Adrenal gland (tissue), 9 donors: ENCODE measurements at regions not wholly inside any gene's neighbourhood (a gene's known extent, or its start where the extent isn't known, plus 50 kb on each side); places are given as distances from the start of the nearest gene placed in this dataset.
"Not testable (repeated sequence)": the region's sequence is repeated elsewhere in the genome, so short reads cannot be mapped to it uniquely, and the experiment has no call there.

Experiments
- DNase-seq, 7 donors: peaks; one replicate each; pipeline ENCODE4 v3.0.0-alpha.2; 2019 to 2020
- H3K27ac ChIP-seq, 5 donors: fragments of 200-600 bp; sonication (generic) in 4 of 5; 1 replicate in 3 of 5; 2 replicates in 2 of 5; pipeline versions ENCODE4 v1.5.1 to v1.8.0; 2016 to 2020; ENCODE audit warnings: mild to moderate bottlenecking in 1 of 5
- H3K27me3 ChIP-seq: fragments of 200-600 bp; 2 replicates; pipeline ENCODE4 v1.8.0; 2021
- H3K36me3 ChIP-seq, 2 donors: fragments of 200-600 bp; replicated peaks in 1 of 2; 1 replicate in 1 of 2; 2 replicates in 1 of 2; pipeline versions ENCODE4 v1.5.1 to v1.8.0; 2018 to 2022
- H3K4me1 ChIP-seq, 2 donors: fragments of 200-600 bp; replicated peaks in 1 of 2; 1 replicate in 1 of 2; 2 replicates in 1 of 2; pipeline versions ENCODE4 v1.5.1 to v1.8.0; 2018 to 2021
- H3K4me3 ChIP-seq, 4 donors: fragments of 200-600 bp; sonication (generic) in 3 of 4; one replicate each; pipeline ENCODE4 v1.5.1; 2016 to 2018
- H3K9me3 ChIP-seq, 3 donors: fragments of 200-600 bp; sonication (generic) in 1 of 3; replicated peaks in 1 of 3; 1 replicate in 2 of 3; 2 replicates in 1 of 3; pipeline versions ENCODE4 v1.5.1 to v1.8.0; 2016 to 2021
- POLR2A ChIP-seq, 2 donors: fragments of 450-650 bp; IDR thresholded peaks; one replicate each; pipeline ENCODE4 v1.6.1; 2017; ENCODE audit warnings: antibody characterized with exemption in 2 of 2, mild to moderate bottlenecking in 2 of 2, moderate library complexity in 1 of 2
- WGBS, 4 donors: extraction: QIAGEN DNeasy Blood & Tissue Kit in 2 of 4; methylation state at CpG; one replicate each; pipeline versions ENCODE4 v1.1.5 to v1.1.7; 2013 to 2017; 5-methylcytosine and 5-hydroxymethylcytosine counted together
- intact Hi-C, 2 donors: fragments of 100-400 bp; cut with DNase I; formaldehyde crosslinking; loops; one replicate each; pipeline versions ENCODE4 v1.14.1 to v1.15.0; 2022 to 2023
- TF ChIP-seq, protein P1 (sequence below), 6 experiments: fragments of 450-650 bp in 4 of 6; fragments of 200-600 bp in 2 of 6; sonication (generic) in 1 of 6; IDR thresholded peaks; 1 replicate in 5 of 6; 2 replicates in 1 of 6; pipeline versions ENCODE4 v1.5.1 to v1.8.0; 2016 to 2021; ENCODE audit warnings: antibody characterized with exemption in 6 of 6, mild to moderate bottlenecking in 2 of 6, moderate library complexity in 1 of 6
- donor health status: healthy with polysubstance abuse.
- donor health status: Bipolar disorder and iron deficiency.
- donor health status: DM: yes; HTN: yes; CAD: no.
- donor health status: DM: no; HTN: no; CAD: no.
- donor health status: DM: no; HTN: no; CAD: no.

DNA sequence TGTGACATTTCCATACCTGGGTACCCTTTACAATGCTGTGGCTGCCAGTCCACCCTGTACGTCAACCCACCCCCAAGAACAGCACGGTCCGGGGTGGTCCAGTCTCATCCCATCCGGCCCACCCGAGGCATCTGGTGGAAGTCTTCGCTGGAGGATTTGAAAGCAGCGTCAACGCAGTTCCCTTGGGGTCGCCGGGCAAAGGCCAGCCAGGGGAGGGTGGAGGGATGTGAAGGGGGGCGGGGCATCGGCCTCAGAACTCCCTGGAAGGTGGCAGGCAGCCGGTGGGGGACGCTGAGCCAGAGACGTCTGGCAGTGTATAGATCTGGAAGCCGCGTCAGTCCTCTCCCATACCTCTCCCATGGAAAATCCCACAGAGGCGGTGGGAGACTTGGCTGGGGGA lies 1944.0 kb upstream of the DEFB115 start:
- H3K4me1 ChIP-seq: no peaks in the 10 kb centered on the region
- 65 to 77% (median 75%) methylated on average over 18 of the region's 18 CpGs for WGBS, 4 donors
- no peak for DNase-seq
- no peaks in the 10 kb centered on the region for H3K27me3 ChIP-seq
- no peaks in the 10 kb centered on the region for H3K36me3 ChIP-seq
- H3K27ac ChIP-seq: no peak overlapping the region
- no peak for TF ChIP-seq POLR2A (IDR thresholded peaks at IDR 0.05)
- TF ChIP-seq, protein P1, sequence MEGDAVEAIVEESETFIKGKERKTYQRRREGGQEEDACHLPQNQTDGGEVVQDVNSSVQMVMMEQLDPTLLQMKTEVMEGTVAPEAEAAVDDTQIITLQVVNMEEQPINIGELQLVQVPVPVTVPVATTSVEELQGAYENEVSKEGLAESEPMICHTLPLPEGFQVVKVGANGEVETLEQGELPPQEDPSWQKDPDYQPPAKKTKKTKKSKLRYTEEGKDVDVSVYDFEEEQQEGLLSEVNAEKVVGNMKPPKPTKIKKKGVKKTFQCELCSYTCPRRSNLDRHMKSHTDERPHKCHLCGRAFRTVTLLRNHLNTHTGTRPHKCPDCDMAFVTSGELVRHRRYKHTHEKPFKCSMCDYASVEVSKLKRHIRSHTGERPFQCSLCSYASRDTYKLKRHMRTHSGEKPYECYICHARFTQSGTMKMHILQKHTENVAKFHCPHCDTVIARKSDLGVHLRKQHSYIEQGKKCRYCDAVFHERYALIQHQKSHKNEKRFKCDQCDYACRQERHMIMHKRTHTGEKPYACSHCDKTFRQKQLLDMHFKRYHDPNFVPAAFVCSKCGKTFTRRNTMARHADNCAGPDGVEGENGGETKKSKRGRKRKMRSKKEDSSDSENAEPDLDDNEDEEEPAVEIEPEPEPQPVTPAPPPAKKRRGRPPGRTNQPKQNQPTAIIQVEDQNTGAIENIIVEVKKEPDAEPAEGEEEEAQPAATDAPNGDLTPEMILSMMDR (IDR thresholded peaks at IDR 0.05): no peak
- intact Hi-C loops: no loop called here
- no peaks in the 10 kb centered on the region for H3K9me3 ChIP-seq
- H3K4me3 ChIP-seq: no peak overlapping the region

DNA sequence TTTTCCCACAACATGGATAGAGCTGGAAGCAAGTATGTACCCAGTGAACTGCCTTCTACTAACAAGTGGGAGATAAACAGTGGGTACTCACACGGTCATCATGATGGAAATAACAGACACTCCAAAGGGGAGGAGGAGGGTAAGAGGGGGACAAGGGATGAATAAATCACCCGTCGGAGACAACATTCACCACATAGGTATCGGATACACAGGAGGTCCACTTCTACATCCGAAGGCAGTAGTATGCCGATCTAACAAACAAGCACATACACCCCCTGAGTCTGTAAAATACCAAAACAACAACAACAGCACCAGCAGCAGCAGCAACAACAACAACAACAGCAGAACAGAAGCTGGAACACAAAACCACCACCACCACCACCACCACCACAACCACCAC lies 1943.2 kb upstream of the DEFB115 start:
- no peaks in the 10 kb centered on the region for H3K4me1 ChIP-seq
- no peaks in the 10 kb centered on the region for H3K9me3 ChIP-seq
- H3K27ac ChIP-seq: no peak overlapping the region
- H3K36me3 ChIP-seq: no peaks in the 10 kb centered on the region
- no peak overlapping the region for H3K4me3 ChIP-seq
- DNase-seq: no peak
- 75 to 86% (median 80%) methylated on average over 6 of the region's 6 CpGs for WGBS, 4 donors
- intact Hi-C loops: no loop called here
- TF ChIP-seq, protein P1 (IDR thresholded peaks at IDR 0.05): no peak
- no peak for TF ChIP-seq POLR2A (IDR thresholded peaks at IDR 0.05)
- H3K27me3 ChIP-seq: no peaks in the 10 kb centered on the region

DNA sequence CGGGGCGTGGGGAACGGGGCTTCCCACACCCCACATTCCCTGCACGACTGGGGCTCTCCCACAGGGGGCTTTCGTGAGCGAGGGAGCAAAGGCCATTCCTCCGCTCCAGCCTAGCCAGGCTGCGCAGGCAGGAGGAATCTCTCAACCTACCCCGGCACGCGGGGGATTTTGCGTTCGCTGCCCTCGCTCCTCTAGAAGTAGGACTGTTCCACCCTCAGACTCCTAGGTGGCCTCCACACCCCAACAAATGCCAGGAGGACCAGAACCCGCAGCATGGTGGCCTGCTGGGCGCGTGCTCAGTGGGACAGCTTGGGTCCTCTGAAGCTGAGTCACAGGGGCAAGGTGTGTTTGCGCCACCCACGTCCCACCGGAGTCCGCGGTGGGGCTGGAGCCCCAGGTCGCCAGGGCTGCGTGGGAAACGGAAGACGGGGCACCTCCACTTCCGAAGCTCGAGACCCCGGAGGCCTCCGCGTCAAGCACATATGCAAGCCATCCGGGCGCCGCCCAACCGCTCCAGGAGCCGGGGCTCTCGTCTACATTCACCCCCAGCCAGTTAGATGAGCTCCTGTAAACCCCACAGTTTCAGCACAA lies 1938.5 kb upstream of the DEFB115 start:
- Histone ChIP-seq H3K4me1 (no peaks in the 10 kb centered on the region), H3K9me3 (no peaks in the 10 kb centered on the region), H3K36me3 (no peaks in the 10 kb centered on the region), H3K27me3 (no peaks in the 10 kb centered on the region), H3K4me3 (no peak overlapping the region), H3K27ac (no peak overlapping the region)
- peak in 1 of 7 donors; percentile 13 for DNase-seq
- intact Hi-C loops: no loop called here
- TF ChIP-seq, protein P1 (IDR thresholded peaks at IDR 0.05): no peak
- no peak for TF ChIP-seq POLR2A (IDR thresholded peaks at IDR 0.05)
- WGBS, 4 donors: 44 to 85% (median 64%) methylated on average over 32 to 37 of the region's 37 CpGs

DNA sequence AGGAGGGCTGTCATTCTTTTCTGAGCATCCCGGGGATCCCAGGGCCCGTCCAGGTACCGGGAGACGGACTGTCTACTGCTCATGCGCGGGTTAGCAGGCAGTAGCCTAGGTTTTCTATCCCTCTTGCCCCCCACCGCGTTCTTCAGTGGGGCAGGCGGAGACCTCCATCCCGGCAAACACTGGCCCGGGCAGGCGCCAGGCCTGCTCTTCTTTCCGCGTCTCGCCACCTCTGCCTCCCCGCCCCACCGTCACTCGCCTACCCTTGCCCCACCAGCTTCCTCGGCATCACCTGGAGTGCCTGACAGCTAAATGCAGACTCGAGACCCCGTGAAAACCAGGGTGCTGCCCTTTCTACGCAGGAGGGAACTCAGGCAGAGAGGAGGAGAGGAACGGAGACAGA lies 1937.7 kb upstream of the DEFB115 start:
- Histone ChIP-seq H3K36me3 (no peaks in the 10 kb centered on the region), H3K4me1 (no peaks in the 10 kb centered on the region), H3K27ac (no peak overlapping the region), H3K9me3 (no peaks in the 10 kb centered on the region), H3K4me3 (no peak overlapping the region), H3K27me3 (no peaks in the 10 kb centered on the region)
- no peak for DNase-seq
- no peak for TF ChIP-seq POLR2A (IDR thresholded peaks at IDR 0.05)
- TF ChIP-seq, protein P1 (IDR thresholded peaks at IDR 0.05): no peak
- intact Hi-C loops: no loop called here
- 30 to 74% (median 49%) methylated on average over 17 to 23 of the region's 23 CpGs for WGBS, 4 donors

DNA sequence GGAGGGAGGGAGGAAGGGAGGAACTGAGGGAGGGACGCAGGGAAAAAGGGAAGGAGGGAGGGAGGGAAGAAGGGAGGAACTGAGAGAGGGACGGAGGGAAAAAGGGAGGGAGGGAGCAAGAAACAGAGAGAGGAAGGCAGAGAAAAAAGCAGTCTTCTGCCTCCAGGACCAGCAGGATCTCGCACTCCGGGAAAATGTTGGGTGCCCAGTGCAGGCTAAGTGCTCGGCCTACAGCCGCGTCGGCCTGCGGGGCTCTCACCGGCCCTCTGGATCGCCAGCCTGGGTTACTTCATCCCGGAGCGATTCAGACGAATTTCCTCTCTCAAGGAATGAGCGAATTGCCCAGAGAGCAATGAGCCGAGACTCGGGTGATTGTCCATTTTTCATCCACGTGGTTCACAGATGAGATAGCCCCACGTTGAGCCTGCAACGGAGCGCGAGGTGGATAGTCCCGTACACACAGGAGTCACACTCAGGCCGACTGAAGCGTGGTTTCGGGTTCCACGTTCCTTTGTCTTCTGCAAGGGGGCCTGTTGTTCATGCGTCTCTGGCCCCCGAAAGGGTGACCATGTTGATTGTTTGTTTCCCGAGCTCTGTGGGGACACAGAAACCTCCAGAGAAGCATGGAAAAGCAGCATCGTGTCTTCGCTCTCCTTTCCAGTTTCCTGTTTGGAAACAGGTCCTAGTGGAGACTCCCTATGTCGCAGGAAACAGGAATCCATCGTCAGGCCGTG lies 1937.1 kb upstream of the DEFB115 start:
- 24 to 64% (median 37%) methylated on average over 32 to 35 of the region's 35 CpGs for WGBS, 4 donors
- H3K27me3 ChIP-seq, intact Hi-C loops: not testable (repeated sequence)

DNA sequence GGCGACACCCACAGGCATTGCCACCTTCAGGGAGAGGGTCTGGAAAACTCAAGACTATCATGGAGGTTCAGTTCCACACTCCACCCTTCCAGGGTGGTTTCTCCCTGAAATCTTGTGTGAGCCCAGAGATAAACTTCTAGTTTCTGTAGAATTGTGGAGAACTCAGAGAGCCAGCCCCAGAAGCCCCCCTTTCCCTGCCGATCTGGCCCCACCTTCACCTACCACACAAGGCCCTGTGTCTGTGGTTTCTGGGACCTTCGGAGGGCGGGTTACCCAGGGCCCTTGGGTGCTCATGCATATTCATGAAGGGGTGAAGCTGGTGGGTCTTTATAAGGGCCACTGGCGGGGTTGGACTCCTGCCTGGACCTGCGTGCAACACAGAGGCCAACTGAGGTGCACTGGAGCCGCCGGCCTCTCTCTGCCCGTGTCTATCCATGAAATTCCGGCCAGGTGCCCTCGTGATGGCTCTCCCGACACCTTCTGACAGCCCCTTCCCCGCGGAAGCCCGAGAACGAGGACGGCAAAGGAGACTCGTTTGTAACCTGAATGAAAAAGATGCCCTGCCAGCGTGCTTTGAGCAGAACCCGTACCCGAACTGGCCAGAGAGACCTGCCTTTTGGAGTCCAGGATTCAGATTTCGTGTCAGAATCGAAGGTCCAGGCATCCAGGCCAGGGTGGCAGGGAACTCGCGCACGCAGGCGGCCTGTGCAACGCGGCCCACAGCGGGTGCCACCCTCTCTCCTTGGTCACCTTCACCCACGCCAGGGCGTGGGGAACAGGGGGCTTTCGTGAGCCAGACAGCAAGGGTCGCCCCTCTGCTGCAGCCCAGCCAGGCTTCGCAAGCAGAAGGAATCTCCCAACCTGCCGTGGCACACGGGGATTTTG lies 1933.6 kb upstream of the DEFB115 start:
- H3K4me3 ChIP-seq, H3K27ac ChIP-seq, H3K4me1 ChIP-seq, DNase-seq, H3K36me3 ChIP-seq, intact Hi-C loops, H3K27me3 ChIP-seq, H3K9me3 ChIP-seq: not testable (repeated sequence)
- 52 to 82% (median 78%) methylated on average over 29 to 37 of the region's 37 CpGs for WGBS, 4 donors

More for the DNA sequence above, 1937.1 kb upstream of the DEFB115 start:
- not testable (repeated sequence) for DNase-seq, H3K36me3 ChIP-seq, H3K4me3 ChIP-seq, H3K27ac ChIP-seq, H3K4me1 ChIP-seq, H3K9me3 ChIP-seq
